PC-9 (cell line): ENCODE measurements at regions not wholly inside any gene's neighbourhood (a gene's known extent, or its start where the extent isn't known, plus 50 kb on each side); places are given as distances from the start of the nearest gene placed in this dataset.

Source experiments
- BruUV-seq: library from RNA; stranded (reverse); fragments of 400-500 nt; replicated peaks from 2 replicates; lab custom pipeline; 2021; lab: Mats Ljungman, UMichigan
- CTCF ChIA-PET: fragments of 300-600 bp; sonication (Branson Sonifier 250); formaldehyde crosslinking; loops from one replicate; lab custom pipeline; 2022; ENCODE audit warnings: antibody characterized with exemption; lab: Charles Lee
- POLR2A ChIA-PET: fragments of 300-600 bp; sonication (Branson Sonifier 250); formaldehyde crosslinking; loops from one replicate; lab custom pipeline; 2022; ENCODE audit warnings: antibody characterized with exemption; ENCODE audit not compliant: unreplicated experiment; lab: Charles Lee
- DNase-seq, 2 experiments: peaks; one replicate each; pipeline versions ENCODE4 v3.0.0 to v3.0.0-alpha.2; 2015 to 2022; ENCODE audit warnings: mixed read lengths in 1 of 2
- H2AFZ ChIP-seq: fragments of 200-600 bp; sonication (generic); 2 replicates; pipeline ENCODE4 v1.8.1; 2017; ENCODE audit warnings: antibody characterized with exemption
- H3F3A ChIP-seq: fragments of 200-600 bp; sonication (generic); 2 replicates; pipeline ENCODE4 v1.8.1; 2017; ENCODE audit warnings: antibody characterized with exemption, mild to moderate bottlenecking, low read depth; ENCODE audit not compliant: insufficient read depth
- H3K27ac ChIP-seq: fragments of 200-600 bp; sonication (generic); 2 replicates; pipeline ENCODE4 v1.6.1; 2016; ENCODE audit warnings: mixed run types
- H3K27me3 ChIP-seq: fragments of 200-600 bp; sonication (generic); 2 replicates; pipeline ENCODE4 v1.6.1; 2016; ENCODE audit warnings: low read depth, mixed run types; ENCODE audit not compliant: insufficient read depth
- H3K36me3 ChIP-seq: fragments of 200-600 bp; sonication (generic); 2 replicates; pipeline ENCODE4 v1.6.1; 2016; ENCODE audit warnings: low read depth, mixed run types
- H3K4me1 ChIP-seq: fragments of 200-600 bp; sonication (generic); replicated peaks from 2 replicates; pipeline ENCODE4 v1.6.1; 2016; ENCODE audit warnings: mixed run types; ENCODE audit not compliant: insufficient read depth
- H3K4me2 ChIP-seq: fragments of 200-600 bp; sonication (generic); 2 replicates; pipeline ENCODE4 v1.6.1; 2017; ENCODE audit warnings: mixed run types
- H3K4me3 ChIP-seq: fragments of 200-600 bp; sonication (generic); 2 replicates; pipeline ENCODE4 v1.6.1; 2016; ENCODE audit warnings: mixed run types
- H3K79me2 ChIP-seq: fragments of 200-600 bp; sonication (generic); 2 replicates; pipeline ENCODE4 v1.6.1; 2017; ENCODE audit warnings: low read depth, mixed run types
- H3K9me2 ChIP-seq: fragments of 200-600 bp; sonication (generic); 2 replicates; pipeline ENCODE4 v1.8.1; 2017; ENCODE audit warnings: mild to moderate bottlenecking; ENCODE audit not compliant: insufficient read depth
- H3K9me3 ChIP-seq: fragments of 200-600 bp; sonication (generic); 2 replicates; pipeline ENCODE4 v1.8.1; 2016; ENCODE audit warnings: low read depth; ENCODE audit not compliant: insufficient read depth
- H4K20me1 ChIP-seq: fragments of 200-600 bp; sonication (generic); 2 replicates; pipeline ENCODE4 v1.8.1; 2017; ENCODE audit not compliant: insufficient read depth
- EZH2 ChIP-seq: fragments of 200-600 bp; sonication (generic); IDR thresholded peaks from 2 replicates; pipeline ENCODE4 v1.8.0; 2017; ENCODE audit warnings: antibody characterized with exemption, low read depth
- intact Hi-C: fragments of 100-400 bp; cut with micrococcal nuclease; formaldehyde crosslinking; loops from one replicate; pipeline ENCODE4 v1.10.0; 2022; ENCODE audit not compliant: unreplicated experiment
- TF ChIP-seq, protein P1 (sequence below): fragments of 200-600 bp; sonication (generic); conservative IDR thresholded peaks from 2 replicates; pipeline ENCODE4 v1.6.1; 2017; ENCODE audit warnings: mixed run types, antibody characterized with exemption, mild to moderate bottlenecking, moderate library complexity

- no peaks in the 10 kb centered on the region for H4K20me1 ChIP-seq
- no peaks in the 10 kb centered on the region; the same call in 1 of the 2 replicates for H3K9me3 ChIP-seq
- BruUV-seq, result no TSS peak
- H3K27ac ChIP-seq, result no peak overlapping the region
- DNase-seq, result no peak
- no peak overlapping the region for H3K4me2 ChIP-seq
- ChIA-PET POLR2A (no interaction called here), CTCF (no interaction called here)
- intact Hi-C loops, result no loop called here
- no peaks in the 10 kb centered on the region for H3K27me3 ChIP-seq
- H3K36me3 ChIP-seq, result no peaks in the 10 kb centered on the region
- no peak overlapping the region for H3K4me3 ChIP-seq
- H3K9me2 ChIP-seq, result no peaks in the 10 kb centered on the region
- H3K4me1 ChIP-seq, result peaks cover 23% of the 10 kb centered on the region
- no peak overlapping the region; the same call in 1 of the 2 replicates for H2AFZ ChIP-seq
- H3F3A ChIP-seq, result peaks cover 13% of the 10 kb centered on the region; the same call in 1 of the 2 replicates
- TF ChIP-seq EZH2, result no peak
- TF ChIP-seq, protein P1, sequence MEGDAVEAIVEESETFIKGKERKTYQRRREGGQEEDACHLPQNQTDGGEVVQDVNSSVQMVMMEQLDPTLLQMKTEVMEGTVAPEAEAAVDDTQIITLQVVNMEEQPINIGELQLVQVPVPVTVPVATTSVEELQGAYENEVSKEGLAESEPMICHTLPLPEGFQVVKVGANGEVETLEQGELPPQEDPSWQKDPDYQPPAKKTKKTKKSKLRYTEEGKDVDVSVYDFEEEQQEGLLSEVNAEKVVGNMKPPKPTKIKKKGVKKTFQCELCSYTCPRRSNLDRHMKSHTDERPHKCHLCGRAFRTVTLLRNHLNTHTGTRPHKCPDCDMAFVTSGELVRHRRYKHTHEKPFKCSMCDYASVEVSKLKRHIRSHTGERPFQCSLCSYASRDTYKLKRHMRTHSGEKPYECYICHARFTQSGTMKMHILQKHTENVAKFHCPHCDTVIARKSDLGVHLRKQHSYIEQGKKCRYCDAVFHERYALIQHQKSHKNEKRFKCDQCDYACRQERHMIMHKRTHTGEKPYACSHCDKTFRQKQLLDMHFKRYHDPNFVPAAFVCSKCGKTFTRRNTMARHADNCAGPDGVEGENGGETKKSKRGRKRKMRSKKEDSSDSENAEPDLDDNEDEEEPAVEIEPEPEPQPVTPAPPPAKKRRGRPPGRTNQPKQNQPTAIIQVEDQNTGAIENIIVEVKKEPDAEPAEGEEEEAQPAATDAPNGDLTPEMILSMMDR, result no peak
- H3K79me2 ChIP-seq, result no peaks in the 10 kb centered on the region
These were observed 380.5 kb downstream of the EMP1 start for GRCh38 chr12:13576935-13577500.

DNA sequence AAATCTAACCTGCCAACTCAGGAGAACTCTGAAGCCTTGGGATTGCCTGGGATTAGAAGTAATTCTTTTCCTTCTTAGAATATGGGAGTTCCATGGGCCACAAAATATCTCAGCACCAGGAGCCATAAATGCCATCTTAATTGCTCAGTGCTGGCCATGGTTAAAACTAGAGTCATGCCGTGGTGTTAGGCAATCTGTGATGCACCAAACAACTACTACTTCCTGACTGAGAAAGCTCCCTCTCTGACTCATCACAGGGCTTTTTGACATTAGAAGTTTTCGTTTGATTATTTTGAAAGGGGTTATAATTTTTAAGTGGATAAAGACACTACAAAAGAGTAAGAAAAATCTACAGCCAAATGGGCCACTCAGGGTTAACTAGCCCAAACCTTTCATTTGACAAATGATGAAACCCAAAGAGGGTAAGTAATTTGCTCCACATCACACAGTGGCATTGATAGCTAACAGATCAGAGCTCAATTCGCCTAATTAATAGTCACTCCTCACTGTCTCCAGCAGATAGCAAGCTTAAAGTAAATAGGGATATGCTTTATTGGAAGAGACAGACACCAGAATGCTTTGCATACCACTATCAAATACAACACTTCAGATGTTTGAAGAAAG is 377.3 kb downstream of the EMP1 start:
- Histone ChIP-seq H3K27me3 (no peaks in the 10 kb centered on the region), H3K9me2 (no peaks in the 10 kb centered on the region), H3K4me1 (peaks cover 26% of the 10 kb centered on the region), H3K9me3 (no peaks in the 10 kb centered on the region; the same call in 1 of the 2 replicates), H2AFZ (no peak overlapping the region), H3K4me3 (no peak overlapping the region), H3K4me2 (peak overlapping the region; percentile 5; the same call in 1 of the 2 replicates), H3K79me2 (no peaks in the 10 kb centered on the region), H3K27ac (peak overlapping the region; percentile 40), H4K20me1 (no peaks in the 10 kb centered on the region), H3K36me3 (no peaks in the 10 kb centered on the region), H3F3A (peaks cover 8% of the 10 kb centered on the region; the same call in 1 of the 2 replicates)
- DNase-seq, result peak in 1 of 2 experiments; percentile 79
- BruUV-seq, result no TSS peak
- intact Hi-C loops, result no loop called here
- TF ChIP-seq, protein P1, result no peak
- no peak for TF ChIP-seq EZH2
- CTCF ChIA-PET, result no interaction called here
- POLR2A ChIA-PET, result interaction anchor here (0.7 kb wide), 1 partner anchor 932 kb away, joined by 4 read pairs; no protein-coding TSS in a partner anchor

GRCh38 chr12:13571035-13571434 is 374.5 kb downstream of the EMP1 start:
- TF ChIP-seq, protein P1, result no peak
- no peak for DNase-seq
- Histone ChIP-seq H3K79me2 (no peaks in the 10 kb centered on the region), H3K9me3 (no peaks in the 10 kb centered on the region; the same call in 1 of the 2 replicates), H3K36me3 (no peaks in the 10 kb centered on the region), H3K4me3 (no peak overlapping the region), H3K9me2 (no peaks in the 10 kb centered on the region), H3F3A (peaks cover 8% of the 10 kb centered on the region; the same call in 1 of the 2 replicates), H3K27ac (no peak overlapping the region), H3K27me3 (no peaks in the 10 kb centered on the region), H3K4me1 (peaks cover 26% of the 10 kb centered on the region), H2AFZ (no peak overlapping the region), H3K4me2 (no peak overlapping the region), H4K20me1 (no peaks in the 10 kb centered on the region)
- POLR2A ChIA-PET, result no interaction called here
- CTCF ChIA-PET, result no interaction called here
- intact Hi-C loops, result no loop called here
- no TSS peak for BruUV-seq
